Neutrophil (primary cell): ENCODE measurements at regions not wholly inside any gene's neighbourhood (a gene's known extent, or its start where the extent isn't known, plus 50 kb on each side); places are given as distances from the start of the nearest gene placed in this dataset.

Experiments used
- H3K27ac ChIP-seq: fragments of 200-600 bp; sonication (generic); 2 replicates; pipeline ENCODE4 v1.5.1; 2016; ENCODE audit warnings: mild to moderate bottlenecking, moderate library complexity
- H3K27me3 ChIP-seq: fragments of 200-600 bp; sonication (generic); 2 replicates; pipeline ENCODE4 v1.6.0; 2016; ENCODE audit warnings: mild to moderate bottlenecking
- H3K36me3 ChIP-seq: fragments of 200-600 bp; sonication (generic); 2 replicates; pipeline ENCODE4 v1.5.1; 2017
- H3K4me1 ChIP-seq, 2 experiments: fragments of 200-600 bp in 1 of 2; sonication (generic) in 1 of 2; 1 replicate in 1 of 2; 2 replicates in 1 of 2; pipeline versions ENCODE4 v1.5.1 to v1.6.1; 2013 to 2016; ENCODE audit warnings: low read depth in 1 of 2, low read length in 1 of 2, mild to moderate bottlenecking in 1 of 2, moderate library complexity in 1 of 2; ENCODE audit not compliant: control insufficient read depth in 1 of 2, insufficient read depth in 1 of 2
- H3K4me3 ChIP-seq, 2 experiments: fragments of 200-600 bp in 1 of 2; sonication (generic) in 1 of 2; 1 replicate in 1 of 2; 2 replicates in 1 of 2; pipeline ENCODE4 v1.5.1; 2013 to 2016; ENCODE audit warnings: low read depth in 1 of 2, low read length in 1 of 2, mild to moderate bottlenecking in 1 of 2, moderate library complexity in 1 of 2
- H3K9me3 ChIP-seq: fragments of 200-600 bp; sonication (generic); 2 replicates; pipeline ENCODE4 v1.5.1; 2016
- TF ChIP-seq, protein P1 (sequence below): fragments of 200-600 bp; sonication (generic); IDR thresholded peaks from 2 replicates; pipeline ENCODE4 v1.5.1; 2016; ENCODE audit warnings: antibody characterized with exemption

DNA sequence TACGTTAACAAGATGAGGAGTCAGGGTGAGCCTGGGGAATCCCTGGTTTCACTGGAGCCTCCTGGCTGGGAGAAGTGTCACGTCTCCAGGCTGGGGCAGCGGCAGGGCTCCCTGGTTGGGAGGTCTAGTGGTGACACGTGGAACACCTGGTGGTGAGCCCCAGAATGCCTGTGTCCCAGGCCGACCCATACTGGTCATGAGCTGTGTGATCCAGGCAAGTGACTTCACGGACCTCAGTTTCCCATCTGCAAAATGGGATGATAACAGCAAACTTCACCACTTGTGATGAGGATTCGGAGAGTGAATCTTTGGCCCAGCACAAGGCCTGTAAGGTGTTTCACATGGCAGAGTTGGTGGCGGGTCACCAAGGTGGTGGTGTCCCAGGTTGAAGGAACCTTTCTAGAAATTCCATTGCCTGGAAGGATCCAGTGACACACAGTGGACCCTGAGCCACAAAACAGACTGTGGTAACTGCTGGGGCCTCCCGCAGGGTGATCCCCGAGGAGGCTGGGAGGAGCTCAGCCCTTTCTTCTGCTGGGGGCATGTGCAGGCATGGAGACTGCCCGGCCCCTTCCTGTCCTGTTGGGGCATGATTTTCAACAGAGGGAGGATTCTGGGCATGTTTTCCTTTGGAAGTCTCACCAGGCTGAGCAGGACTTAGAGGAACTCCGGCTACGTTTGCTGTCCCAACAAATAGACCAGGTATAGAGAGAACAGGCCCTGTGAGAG is 153.9 kb upstream of the IER5L start:
- no peaks in the 10 kb centered on the region for H3K36me3 ChIP-seq
- no peaks in the 10 kb centered on the region for H3K27me3 ChIP-seq
- H3K4me3 ChIP-seq, result no peak overlapping the region
- no peaks in the 10 kb centered on the region for H3K9me3 ChIP-seq
- TF ChIP-seq, protein P1, sequence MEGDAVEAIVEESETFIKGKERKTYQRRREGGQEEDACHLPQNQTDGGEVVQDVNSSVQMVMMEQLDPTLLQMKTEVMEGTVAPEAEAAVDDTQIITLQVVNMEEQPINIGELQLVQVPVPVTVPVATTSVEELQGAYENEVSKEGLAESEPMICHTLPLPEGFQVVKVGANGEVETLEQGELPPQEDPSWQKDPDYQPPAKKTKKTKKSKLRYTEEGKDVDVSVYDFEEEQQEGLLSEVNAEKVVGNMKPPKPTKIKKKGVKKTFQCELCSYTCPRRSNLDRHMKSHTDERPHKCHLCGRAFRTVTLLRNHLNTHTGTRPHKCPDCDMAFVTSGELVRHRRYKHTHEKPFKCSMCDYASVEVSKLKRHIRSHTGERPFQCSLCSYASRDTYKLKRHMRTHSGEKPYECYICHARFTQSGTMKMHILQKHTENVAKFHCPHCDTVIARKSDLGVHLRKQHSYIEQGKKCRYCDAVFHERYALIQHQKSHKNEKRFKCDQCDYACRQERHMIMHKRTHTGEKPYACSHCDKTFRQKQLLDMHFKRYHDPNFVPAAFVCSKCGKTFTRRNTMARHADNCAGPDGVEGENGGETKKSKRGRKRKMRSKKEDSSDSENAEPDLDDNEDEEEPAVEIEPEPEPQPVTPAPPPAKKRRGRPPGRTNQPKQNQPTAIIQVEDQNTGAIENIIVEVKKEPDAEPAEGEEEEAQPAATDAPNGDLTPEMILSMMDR, result no peak
- peaks cover 42 to 49% of the 10 kb centered on the region in 2 experiments for H3K4me1 ChIP-seq
- peak overlapping the region; percentile 42 for H3K27ac ChIP-seq

DNA sequence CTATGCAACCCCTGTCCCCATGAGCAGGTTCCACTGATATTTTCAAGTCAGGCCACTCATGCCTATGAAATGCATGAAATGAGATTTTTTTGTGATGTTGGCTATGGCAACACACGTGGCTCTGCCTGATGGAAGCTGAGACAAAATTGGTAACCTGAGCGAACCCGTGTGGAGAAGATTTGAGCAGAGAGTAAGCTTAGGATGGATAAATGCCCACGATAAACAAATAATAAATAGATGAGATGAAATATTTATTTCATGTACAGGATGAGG is 153.4 kb upstream of the IER5L start:
- TF ChIP-seq, protein P1, result no peak
- Histone ChIP-seq H3K4me1 (peaks cover 37 to 45% of the 10 kb centered on the region in 2 experiments), H3K27ac (no peak overlapping the region), H3K4me3 (no peak overlapping the region), H3K27me3 (no peaks in the 10 kb centered on the region), H3K9me3 (no peaks in the 10 kb centered on the region), H3K36me3 (no peaks in the 10 kb centered on the region)

DNA sequence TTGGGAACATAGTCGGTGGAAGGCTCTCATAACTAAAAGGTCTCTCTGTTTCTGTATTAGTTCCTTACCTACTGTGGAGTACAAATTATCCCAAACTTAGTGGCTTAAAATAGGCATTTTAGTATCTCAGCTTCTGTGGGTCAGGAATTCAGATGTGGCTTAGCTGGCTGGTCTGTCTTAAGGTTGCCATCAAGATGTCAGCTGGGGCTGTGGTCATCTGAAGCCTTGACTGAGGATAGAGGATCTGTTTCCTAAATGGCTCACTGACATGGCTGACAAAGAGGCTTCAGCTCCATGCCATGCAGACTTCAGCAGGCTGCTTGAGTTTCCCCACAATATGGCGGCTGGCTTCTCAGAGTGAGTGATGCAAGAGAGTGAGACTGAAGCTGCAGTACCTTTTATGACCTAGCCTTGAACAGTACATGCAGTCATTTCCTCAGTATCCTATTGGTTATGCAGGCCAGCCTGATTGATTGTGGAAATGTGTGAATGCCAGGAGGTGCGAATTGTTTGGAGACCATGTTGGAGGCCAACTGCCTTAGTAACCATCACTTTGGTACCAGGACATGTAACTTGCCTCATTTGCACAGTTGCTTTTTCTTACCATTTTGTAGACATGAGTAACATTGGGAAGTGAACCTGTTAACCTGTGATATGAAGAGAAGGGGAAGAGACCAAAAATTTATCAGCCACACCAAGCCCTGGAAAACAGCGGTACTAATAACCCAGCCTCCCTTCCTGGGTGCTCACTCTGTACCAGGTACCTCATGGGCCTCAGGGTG is 152.8 kb upstream of the IER5L start:
- Histone ChIP-seq H3K36me3 (no peaks in the 10 kb centered on the region), H3K4me3 (no peak overlapping the region), H3K27ac (no peak overlapping the region), H3K4me1 (peaks cover 32 to 39% of the 10 kb centered on the region in 2 experiments), H3K27me3 (no peaks in the 10 kb centered on the region), H3K9me3 (no peaks in the 10 kb centered on the region)
- TF ChIP-seq, protein P1, result no peak

DNA sequence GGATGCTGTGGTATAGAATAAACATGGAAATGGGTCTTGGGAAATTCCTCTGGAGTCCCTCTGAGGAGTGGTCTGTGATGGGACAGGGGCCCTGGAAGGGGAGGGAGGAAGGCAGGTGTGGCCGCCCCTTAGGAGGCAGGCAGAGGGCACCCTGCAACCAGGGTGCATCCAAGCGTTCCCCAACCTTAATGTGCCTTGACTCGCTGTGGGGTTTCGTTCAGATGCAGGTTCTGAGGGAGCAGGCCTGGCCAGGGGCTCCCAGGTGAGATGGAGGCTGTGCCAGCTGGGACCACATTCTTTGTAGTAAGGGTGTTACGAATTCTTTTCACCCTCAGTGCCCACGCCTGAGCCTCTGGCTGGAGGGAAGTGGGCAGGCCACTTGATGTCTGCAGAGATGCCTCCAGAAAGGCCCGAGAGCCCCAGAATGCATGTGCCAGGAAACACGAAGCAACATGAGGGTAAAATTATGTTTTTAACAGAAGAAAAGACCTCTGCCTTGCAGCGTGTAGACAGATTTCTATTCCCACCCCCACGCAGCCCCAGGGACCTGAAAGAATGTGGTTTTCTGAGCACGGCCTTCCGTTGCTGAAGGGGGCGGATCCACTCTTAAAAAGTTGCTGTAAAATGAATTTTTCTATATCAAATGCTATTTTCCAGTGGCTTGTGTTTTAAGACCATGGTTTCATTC is 150.4 kb upstream of the IER5L start:
- Histone ChIP-seq H3K36me3 (no peaks in the 10 kb centered on the region), H3K27me3 (no peaks in the 10 kb centered on the region), H3K27ac (peak overlapping the region; percentile 1), H3K4me3 (no peak overlapping the region), H3K4me1 (peaks cover 8 to 15% of the 10 kb centered on the region in 2 experiments), H3K9me3 (no peaks in the 10 kb centered on the region)
- TF ChIP-seq, protein P1, result no peak

DNA sequence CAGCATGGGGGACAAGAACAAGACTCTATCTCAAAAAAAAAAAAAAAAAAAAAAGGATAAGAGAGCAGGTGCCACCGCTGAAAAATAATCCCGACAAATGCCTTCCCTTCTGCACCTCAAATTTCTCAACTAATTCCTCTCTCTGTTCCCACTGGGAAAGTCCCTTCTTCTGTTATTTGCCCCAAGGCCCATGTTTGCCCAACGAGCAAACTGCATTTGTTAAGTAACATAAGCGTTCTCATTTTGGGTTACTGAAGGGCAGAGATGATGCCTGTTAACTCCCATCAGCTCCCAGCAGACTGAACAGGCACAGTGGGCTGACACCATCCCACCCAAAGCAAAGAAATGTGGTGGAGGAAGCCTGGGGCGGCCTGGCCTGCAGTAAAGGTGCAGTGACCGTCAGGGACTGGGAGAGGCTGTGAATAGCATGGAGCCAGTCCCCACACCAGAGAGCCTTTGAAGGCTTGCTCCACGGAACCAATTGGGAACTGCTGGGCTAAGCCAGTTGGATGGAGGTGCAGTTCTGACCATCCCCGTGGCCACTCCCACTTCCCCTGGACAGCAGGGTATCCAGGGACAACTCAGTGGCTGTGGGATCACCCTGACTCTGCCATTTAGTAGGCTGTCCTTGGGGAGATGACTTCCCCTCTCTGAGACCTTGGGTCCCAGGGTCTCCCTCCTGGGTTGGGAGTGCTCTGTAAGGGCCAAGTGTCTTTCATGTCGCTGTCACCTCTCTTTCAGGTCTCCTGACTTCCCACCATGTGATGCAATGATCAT is 149.7 kb upstream of the IER5L start:
- H3K36me3 ChIP-seq, result no peaks in the 10 kb centered on the region
- H3K4me3 ChIP-seq, result no peak overlapping the region
- no peaks in the 10 kb centered on the region for H3K9me3 ChIP-seq
- H3K27ac ChIP-seq, result no peak overlapping the region
- H3K4me1 ChIP-seq, result peaks cover 2 to 8% of the 10 kb centered on the region in 2 experiments
- TF ChIP-seq, protein P1, result no peak
- no peaks in the 10 kb centered on the region for H3K27me3 ChIP-seq
